Loucy (cell line): ENCODE measurements at regions not wholly inside any gene's neighbourhood (a gene's known extent, or its start where the extent isn't known, plus 50 kb on each side); places are given as distances from the start of the nearest gene placed in this dataset.
"Not testable (repeated sequence)": the region's sequence is repeated elsewhere in the genome, so short reads cannot be mapped to it uniquely, and the experiment has no call there.

Experiments
- H2AFZ ChIP-seq: fragments of 200-600 bp; sonication (generic); 2 replicates; pipeline ENCODE4 v1.6.0; 2016; ENCODE audit warnings: antibody characterized with exemption, mild to moderate bottlenecking, low read length, moderate library complexity
- H3F3A ChIP-seq: fragments of 200-600 bp; 2 replicates; pipeline ENCODE4 v1.6.0; 2016; ENCODE audit warnings: antibody characterized with exemption, low read depth, mild to moderate bottlenecking
- H3K27me3 ChIP-seq: fragments of 200-600 bp; sonication (generic); 2 replicates; pipeline ENCODE4 v1.6.1; 2014; ENCODE audit warnings: low read length, mild to moderate bottlenecking; ENCODE audit not compliant: insufficient read depth, poor library complexity, severe bottlenecking
- H3K36me3 ChIP-seq: fragments of 200-600 bp; sonication (generic); 2 replicates; pipeline ENCODE4 v1.6.1; 2016; ENCODE audit warnings: low read length; ENCODE audit not compliant: insufficient read depth
- H3K4me1 ChIP-seq: fragments of 200-600 bp; sonication (generic); 2 replicates; pipeline ENCODE4 v1.5.1; 2014; ENCODE audit warnings: low read length, mild to moderate bottlenecking; ENCODE audit not compliant: insufficient read depth, poor library complexity, severe bottlenecking
- H3K4me2 ChIP-seq: fragments of 200-600 bp; sonication (generic); 2 replicates; pipeline ENCODE4 v1.6.0; 2014; ENCODE audit warnings: antibody characterized with exemption, low read length, low read depth, mild to moderate bottlenecking; ENCODE audit not compliant: poor library complexity, severe bottlenecking
- H3K4me3 ChIP-seq: fragments of 200-600 bp; sonication (generic); 2 replicates; pipeline ENCODE4 v1.5.1; 2014; ENCODE audit warnings: low read length, mild to moderate bottlenecking, mixed read lengths; ENCODE audit not compliant: poor library complexity, severe bottlenecking
- H3K79me2 ChIP-seq: fragments of 200-600 bp; sonication (generic); 2 replicates; pipeline ENCODE4 v1.6.1; 2014; ENCODE audit warnings: low read length; ENCODE audit not compliant: insufficient read depth
- H3K9ac ChIP-seq: fragments of 200-600 bp; sonication (generic); 2 replicates; pipeline ENCODE4 v1.6.0; 2014; ENCODE audit warnings: mild to moderate bottlenecking, low read depth, low read length, moderate library complexity; ENCODE audit not compliant: poor library complexity, severe bottlenecking
- H3K9me2 ChIP-seq: fragments of 200-600 bp; sonication (generic); replicated peaks from 2 replicates; pipeline ENCODE4 v1.6.1; 2016; ENCODE audit warnings: low read depth, low read length, mixed read lengths
- H3K9me3 ChIP-seq: fragments of 200-600 bp; sonication (generic); 2 replicates; pipeline ENCODE4 v1.6.1; 2014; ENCODE audit warnings: mild to moderate bottlenecking, antibody characterized with exemption, low read length, low read depth; ENCODE audit not compliant: insufficient read depth
- H4K20me1 ChIP-seq: fragments of 200-600 bp; sonication (generic); 2 replicates; pipeline ENCODE4 v1.6.0; 2014; ENCODE audit warnings: antibody characterized with exemption, low read length, mild to moderate bottlenecking; ENCODE audit not compliant: insufficient read depth, poor library complexity, severe bottlenecking
- CTCF ChIP-seq: fragments of 200-600 bp; sonication (generic); conservative IDR thresholded peaks from 2 replicates; pipeline ENCODE4 v1.5.1; 2014; ENCODE audit warnings: mild to moderate bottlenecking, antibody characterized with exemption, low read length

- not testable (repeated sequence) for H3F3A ChIP-seq, H3K4me3 ChIP-seq, H3K9ac ChIP-seq, H3K27me3 ChIP-seq, H3K9me2 ChIP-seq, H3K79me2 ChIP-seq, H2AFZ ChIP-seq, H4K20me1 ChIP-seq, H3K9me3 ChIP-seq, H3K36me3 ChIP-seq, H3K4me2 ChIP-seq, H3K4me1 ChIP-seq
- TF ChIP-seq CTCF, result peak; percentile 32; the same call in 1 of the 2 replicates
These were observed 101.1 kb upstream of the CCT8L2 start for GRCh38 chr22:16693747-16694146.

GRCh38 chr22:16689358-16689757 lies 96.7 kb upstream of the CCT8L2 start:
- H4K20me1 ChIP-seq, H3K27me3 ChIP-seq, H3K4me2 ChIP-seq, H2AFZ ChIP-seq, H3F3A ChIP-seq, H3K79me2 ChIP-seq, H3K4me3 ChIP-seq, H3K36me3 ChIP-seq, H3K4me1 ChIP-seq, H3K9me3 ChIP-seq, H3K9me2 ChIP-seq, H3K9ac ChIP-seq: not testable (repeated sequence)

- not testable (repeated sequence) for H3K9ac ChIP-seq, H3F3A ChIP-seq, H3K9me2 ChIP-seq, H3K79me2 ChIP-seq, H3K9me3 ChIP-seq, H2AFZ ChIP-seq, H3K4me2 ChIP-seq, H4K20me1 ChIP-seq, H3K4me3 ChIP-seq, H3K36me3 ChIP-seq, H3K27me3 ChIP-seq, H3K4me1 ChIP-seq
These were observed 88.7 kb upstream of the CCT8L2 start for GRCh38 chr22:16681290-16681689.

GRCh38 chr22:16680209-16680899 lies 87.7 kb upstream of the CCT8L2 start:
- not testable (repeated sequence) for H3K4me1 ChIP-seq, H3K4me3 ChIP-seq, H3K79me2 ChIP-seq, H3K36me3 ChIP-seq, H3K9me3 ChIP-seq, H3K9me2 ChIP-seq, H3K9ac ChIP-seq, H2AFZ ChIP-seq, H3F3A ChIP-seq, H3K27me3 ChIP-seq, H3K4me2 ChIP-seq, H4K20me1 ChIP-seq

GRCh38 chr22:16679191-16679834 lies 86.7 kb upstream of the CCT8L2 start:
- not testable (repeated sequence) for H3K27me3 ChIP-seq, H3K9me3 ChIP-seq

GRCh38 chr22:16673433-16673832 lies 80.8 kb upstream of the CCT8L2 start:
- not testable (repeated sequence) for H3K79me2 ChIP-seq, H4K20me1 ChIP-seq, H3K4me2 ChIP-seq, H3K9me2 ChIP-seq, H2AFZ ChIP-seq, H3K27me3 ChIP-seq, H3F3A ChIP-seq, H3K9me3 ChIP-seq, H3K9ac ChIP-seq, H3K36me3 ChIP-seq, H3K4me1 ChIP-seq, H3K4me3 ChIP-seq

More at GRCh38 chr22:16679191-16679834, 86.7 kb upstream of the CCT8L2 start:
- not testable (repeated sequence) for H3K4me1 ChIP-seq, H3K9ac ChIP-seq, H3F3A ChIP-seq, H3K79me2 ChIP-seq, H3K4me2 ChIP-seq, H2AFZ ChIP-seq, H3K4me3 ChIP-seq, H3K36me3 ChIP-seq, H4K20me1 ChIP-seq, H3K9me2 ChIP-seq

- not testable (repeated sequence) for H3K9me2 ChIP-seq, H3K27me3 ChIP-seq
These were observed 73.0 kb upstream of the CCT8L2 start for GRCh38 chr22:16665610-16666009.

More at GRCh38 chr22:16665610-16666009, 73.0 kb upstream of the CCT8L2 start:
- H4K20me1 ChIP-seq, H3F3A ChIP-seq, H3K36me3 ChIP-seq, H3K4me1 ChIP-seq, H3K4me3 ChIP-seq, H3K79me2 ChIP-seq, H3K9ac ChIP-seq, H2AFZ ChIP-seq, H3K4me2 ChIP-seq, H3K9me3 ChIP-seq: not testable (repeated sequence)
